Breast epithelium (tissue), 4 donors: ENCODE measurements at regions not wholly inside any gene's neighbourhood (a gene's known extent, or its start where the extent isn't known, plus 50 kb on each side); places are given as distances from the start of the nearest gene placed in this dataset.

Experiments used
- DNase-seq, 2 donors: peaks; one replicate each; pipeline ENCODE4 v3.0.0-alpha.2; 2019; ENCODE audit warnings: low spot score in 2 of 2
- H3K27ac ChIP-seq, 2 donors: fragments of 200-600 bp; sonication (generic) in 1 of 2; one replicate each; pipeline ENCODE4 v1.5.1; 2016 to 2019; ENCODE audit warnings: mild to moderate bottlenecking in 1 of 2
- H3K27me3 ChIP-seq, 2 donors: fragments of 200-600 bp; sonication (generic) in 1 of 2; one replicate each; pipeline versions ENCODE4 v1.5.1 to v1.6.0; 2017 to 2019; ENCODE audit warnings: control low read depth in 1 of 2, mild to moderate bottlenecking in 1 of 2
- H3K36me3 ChIP-seq: fragments of 200-600 bp; one replicate; pipeline ENCODE4 v1.5.1; 2019
- H3K4me1 ChIP-seq, 2 donors: fragments of 200-600 bp; sonication (generic); one replicate each; pipeline ENCODE4 v1.5.1; 2016 to 2019; ENCODE audit warnings: control low read depth in 1 of 2
- H3K4me3 ChIP-seq, 3 donors: fragments of 200-600 bp; sonication (generic); 1 replicate in 2 of 3; 2 replicates in 1 of 3; pipeline ENCODE4 v1.5.1; 2016 to 2019; ENCODE audit warnings: mild to moderate bottlenecking in 3 of 3, moderate library complexity in 2 of 3
- H3K9me3 ChIP-seq, 2 donors: fragments of 200-600 bp; sonication (generic) in 1 of 2; one replicate each; pipeline ENCODE4 v1.5.1; 2016 to 2019; ENCODE audit warnings: control low read depth in 1 of 2
- CTCF ChIP-seq, 3 donors: fragments of 450-650 bp; IDR thresholded peaks; one replicate each; pipeline ENCODE4 v1.5.1; 2016 to 2017; ENCODE audit warnings: antibody characterized with exemption in 3 of 3, mild to moderate bottlenecking in 3 of 3, moderate library complexity in 3 of 3
- POLR2A ChIP-seq: fragments of 450-650 bp; IDR thresholded peaks from one replicate; pipeline ENCODE4 v1.6.1; 2016; ENCODE audit warnings: antibody characterized with exemption, mild to moderate bottlenecking, moderate library complexity
- POLR2AphosphoS5 ChIP-seq, 3 donors: sonication (generic); formaldehyde crosslinking; IDR thresholded peaks; one replicate each; pipeline ENCODE4 v1.6.1; 2017; ENCODE audit warnings: antibody characterized with exemption in 3 of 3
- intact Hi-C: fragments of 100-400 bp; cut with DNase I; formaldehyde crosslinking; loops from one replicate; pipeline ENCODE4 v1.15.1; 2023; ENCODE audit warnings: low total_unique reads

DNA sequence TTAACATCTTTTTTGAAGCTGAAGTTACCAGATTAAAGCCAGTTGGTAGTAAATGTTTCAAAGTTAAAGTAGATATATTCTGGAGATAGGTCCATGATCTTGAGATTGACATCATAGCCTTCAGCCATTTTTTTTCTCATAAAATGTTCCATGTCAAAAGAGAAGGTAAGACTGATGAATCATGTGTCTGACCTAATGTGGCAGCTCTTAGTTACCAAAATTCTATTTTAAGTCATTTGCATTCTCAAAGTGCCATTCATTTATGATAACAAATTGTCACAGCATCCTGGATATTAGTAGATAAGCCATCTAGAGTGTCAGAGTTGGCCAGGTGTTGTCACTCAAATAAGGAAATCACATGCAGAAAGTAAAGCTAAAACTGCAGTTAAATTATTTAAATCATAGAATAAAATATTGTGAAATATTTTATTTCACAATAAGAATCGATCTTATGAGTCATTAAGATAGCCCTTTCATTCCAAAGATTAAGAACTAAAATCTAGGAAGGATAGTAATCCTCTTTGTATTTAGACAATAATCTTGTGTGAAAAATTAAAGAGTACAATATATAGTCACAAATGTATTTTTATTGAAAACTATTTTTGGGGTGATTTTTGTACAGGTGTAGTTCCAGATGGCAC lies 65.7 kb upstream of the ADAD1 start:
- Histone ChIP-seq H3K36me3 (no peaks in the 10 kb centered on the region), H3K27me3 (no peaks in the 10 kb centered on the region), H3K9me3 (no peaks in the 10 kb centered on the region), H3K27ac (no peak overlapping the region), H3K4me1 (no peaks in the 10 kb centered on the region), H3K4me3 (no peak overlapping the region)
- intact Hi-C loops = no loop called here
- TF ChIP-seq POLR2A = no peak
- no peak for TF ChIP-seq CTCF (IDR thresholded peaks at IDR 0.05)
- TF ChIP-seq POLR2AphosphoS5 (IDR thresholded peaks at IDR 0.05) = no peak
- no peak for DNase-seq

DNA sequence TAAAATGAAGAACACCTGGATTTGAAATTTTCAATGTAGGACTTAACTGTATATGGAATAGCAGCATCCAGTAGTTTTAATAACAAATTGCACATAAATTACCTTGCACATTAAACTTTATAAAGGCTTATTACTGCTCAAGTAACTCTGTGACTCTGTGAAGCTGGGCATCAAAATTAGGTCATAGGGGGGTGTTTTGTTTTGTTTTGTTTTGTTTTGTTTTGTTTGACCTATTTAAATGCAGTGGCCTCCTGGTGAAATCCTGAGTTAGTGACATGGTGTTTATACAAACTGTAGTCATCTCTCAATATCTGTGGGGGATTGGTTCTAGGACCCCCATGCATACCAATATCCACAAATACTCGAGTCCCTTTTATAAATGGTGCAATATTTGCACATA lies 51.9 kb upstream of the ADAD1 start:
- no peaks in the 10 kb centered on the region for H3K4me1 ChIP-seq
- intact Hi-C loops = no loop called here
- H3K27me3 ChIP-seq = no peaks in the 10 kb centered on the region
- DNase-seq = no peak
- no peak overlapping the region for H3K4me3 ChIP-seq
- H3K27ac ChIP-seq = no peak overlapping the region
- TF ChIP-seq CTCF (IDR thresholded peaks at IDR 0.05) (no peak), POLR2AphosphoS5 (IDR thresholded peaks at IDR 0.05) (no peak)
- no peaks in the 10 kb centered on the region for H3K9me3 ChIP-seq
- H3K36me3 ChIP-seq = no peaks in the 10 kb centered on the region

GRCh38 chr4:122328893-122329292 lies 49.9 kb upstream of the ADAD1 start:
- H3K36me3 ChIP-seq = no peaks in the 10 kb centered on the region
- H3K27me3 ChIP-seq = no peaks in the 10 kb centered on the region
- no peak for DNase-seq
- H3K9me3 ChIP-seq = no peaks in the 10 kb centered on the region
- H3K4me3 ChIP-seq = no peak overlapping the region
- H3K4me1 ChIP-seq = no peaks in the 10 kb centered on the region
- intact Hi-C loops = no loop called here
- no peak for TF ChIP-seq POLR2A
- TF ChIP-seq CTCF (IDR thresholded peaks at IDR 0.05) = no peak
- no peak for TF ChIP-seq POLR2AphosphoS5 (IDR thresholded peaks at IDR 0.05)
- H3K27ac ChIP-seq = no peak overlapping the region
